HG02610 (cell line): ENCODE measurements at regions not wholly inside any gene's neighbourhood (a gene's known extent, or its start where the extent isn't known, plus 50 kb on each side); places are given as distances from the start of the nearest gene placed in this dataset.

Experiments used
- ATAC-seq: cut with Tn5 transposase; IDR thresholded peaks from one replicate; pipeline ENCODE4 v1.9.1; 2021; ENCODE audit warnings: mild to moderate bottlenecking, moderate library complexity; ENCODE audit not compliant: unreplicated experiment

- ATAC-seq = no peak
These were observed 352.4 kb upstream of the FAT3 start for GRCh38 chr11:91872243-91872642.

DNA sequence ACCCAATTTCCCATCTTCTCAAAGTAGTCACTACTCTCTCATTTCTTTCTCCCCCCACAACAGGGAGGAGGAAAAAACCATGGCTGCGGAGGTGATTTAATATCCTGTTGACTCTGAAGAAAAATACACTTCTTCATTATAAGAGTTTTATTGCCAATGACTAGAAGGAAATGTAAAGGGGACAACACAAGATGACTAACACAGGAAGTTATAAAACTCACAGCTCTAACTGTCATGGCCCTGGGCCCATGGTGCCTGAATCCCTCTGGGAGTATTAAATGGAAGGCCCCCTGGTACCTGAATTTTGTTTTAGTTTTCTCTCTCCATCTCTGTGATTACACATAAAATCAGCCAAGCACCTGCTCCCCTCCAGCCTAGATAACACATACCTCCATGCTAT lies 352.8 kb upstream of the FAT3 start:
- ATAC-seq = no peak

- ATAC-seq = no peak
These were observed 353.6 kb upstream of the FAT3 start for GRCh38 chr11:91871048-91871447.

- no peak for ATAC-seq
These were observed 354.9 kb upstream of the FAT3 start for GRCh38 chr11:91869686-91870085.

- no peak for ATAC-seq
These were observed 358.0 kb upstream of the FAT3 start for GRCh38 chr11:91866642-91867041.

GRCh38 chr11:91860661-91861060 lies 364.0 kb upstream of the FAT3 start:
- ATAC-seq = no peak

DNA sequence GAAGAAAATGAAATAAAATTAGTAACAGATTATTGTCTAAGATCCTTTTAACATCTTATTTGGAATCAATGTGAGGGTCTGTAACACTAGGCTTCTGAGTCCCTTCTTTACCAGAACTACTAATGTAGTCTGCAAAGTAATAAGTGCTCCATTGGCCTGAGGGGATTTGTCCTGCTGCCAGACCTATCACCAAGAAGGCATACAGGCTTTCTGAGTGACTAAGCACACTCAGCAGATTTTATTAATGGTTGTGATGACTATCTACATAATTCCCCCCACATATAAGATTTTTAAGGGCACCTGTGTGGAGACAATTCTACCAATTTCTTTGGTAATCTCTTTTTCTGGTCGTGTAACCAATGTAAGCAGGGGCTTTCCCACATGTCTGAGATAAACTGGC lies 365.0 kb upstream of the FAT3 start:
- ATAC-seq = no peak

GRCh38 chr11:91857179-91857578 lies 367.4 kb upstream of the FAT3 start:
- ATAC-seq = no peak

GRCh38 chr11:91854780-91855179 lies 369.8 kb upstream of the FAT3 start:
- ATAC-seq = no peak

GRCh38 chr11:91854171-91854570 lies 370.4 kb upstream of the FAT3 start:
- no peak for ATAC-seq

DNA sequence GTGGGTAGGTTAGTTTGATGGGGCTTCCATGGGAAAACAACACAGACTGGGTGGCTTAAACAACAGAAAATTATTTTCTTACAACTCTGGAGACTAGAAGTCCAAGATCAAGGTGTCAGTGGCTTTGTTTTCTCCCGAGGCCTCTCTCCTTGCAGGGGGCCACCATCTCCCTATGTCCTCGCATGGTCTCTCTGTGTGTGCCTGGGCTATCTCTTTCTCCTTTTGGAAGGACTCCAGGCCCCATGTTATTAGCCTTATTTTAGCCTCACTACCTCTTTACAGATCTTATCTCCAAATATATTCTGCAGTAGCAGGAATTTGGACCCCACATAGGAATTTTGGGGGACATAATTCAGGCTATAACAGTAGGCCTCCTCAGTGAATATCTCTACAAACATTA lies 372.7 kb upstream of the FAT3 start:
- ATAC-seq = no peak

DNA sequence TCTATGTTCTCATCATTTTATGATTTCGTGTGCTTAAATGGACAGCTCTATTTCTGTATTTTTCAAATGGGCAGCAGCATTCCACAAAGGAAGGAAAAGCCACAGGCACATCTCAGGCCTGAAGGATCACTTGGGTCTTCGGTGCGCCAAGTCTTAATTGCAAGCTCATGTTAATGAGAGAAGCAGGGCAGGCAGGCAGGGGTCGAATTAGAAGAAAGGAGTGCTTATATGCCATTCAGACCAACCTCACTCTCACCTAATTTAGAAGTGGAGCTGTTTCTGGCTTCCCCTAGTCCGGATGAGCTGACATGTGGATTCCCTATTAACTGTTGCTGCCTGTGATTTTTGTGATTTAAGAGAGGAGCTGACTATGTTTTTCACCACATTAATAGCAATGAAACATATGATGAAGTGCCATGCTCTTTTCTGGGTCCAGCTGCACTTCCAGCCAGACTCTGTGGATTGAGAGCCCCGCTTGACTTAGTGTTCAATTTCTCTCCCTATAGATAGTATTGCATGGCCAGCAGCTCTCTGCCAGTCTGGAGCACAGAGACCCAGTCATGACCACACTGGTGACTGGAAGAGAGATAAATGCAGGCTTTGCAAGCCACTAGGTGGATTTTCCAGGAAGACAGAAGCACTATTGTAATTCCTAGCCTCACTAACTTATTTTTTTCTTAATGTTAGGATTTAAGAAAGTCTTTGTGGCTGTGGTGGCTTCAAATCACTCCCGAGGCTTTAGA lies 373.9 kb upstream of the FAT3 start:
- ATAC-seq = no peak

GRCh38 chr11:91850021-91850420 lies 374.6 kb upstream of the FAT3 start:
- no peak for ATAC-seq

GRCh38 chr11:91846649-91847048 lies 378.0 kb upstream of the FAT3 start:
- no peak for ATAC-seq

GRCh38 chr11:91846002-91846401 lies 378.6 kb upstream of the FAT3 start:
- ATAC-seq = no peak

DNA sequence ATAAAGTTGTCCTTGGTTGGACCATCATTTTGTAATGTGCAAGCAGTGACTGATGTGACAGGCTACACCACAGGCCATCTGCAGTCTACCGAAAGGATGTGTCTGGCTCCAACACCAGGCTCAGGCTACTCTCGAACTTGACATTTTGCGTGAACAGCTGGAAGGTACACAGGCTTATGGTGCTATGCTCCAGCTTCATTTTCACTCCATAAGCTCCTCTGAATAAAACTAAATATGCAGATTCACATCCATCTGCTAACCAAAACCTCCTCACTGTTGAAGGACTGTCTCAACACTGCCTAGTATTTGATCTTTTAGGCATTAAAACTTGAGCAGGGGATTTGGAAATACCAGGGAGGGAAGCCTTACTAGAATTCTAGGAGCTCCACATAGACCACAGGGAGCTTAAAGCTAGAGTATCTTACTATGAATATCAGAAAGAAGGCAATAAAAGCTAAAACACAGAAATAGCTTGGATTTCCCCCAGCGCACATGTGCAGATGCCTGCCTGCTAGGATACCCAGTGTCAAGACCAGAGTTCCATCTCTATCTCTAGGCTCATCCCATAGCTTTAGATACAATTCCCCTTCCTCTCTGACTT lies 383.9 kb upstream of the FAT3 start:
- no peak for ATAC-seq

GRCh38 chr11:91837411-91838330 lies 386.9 kb upstream of the FAT3 start:
- no peak for ATAC-seq

DNA sequence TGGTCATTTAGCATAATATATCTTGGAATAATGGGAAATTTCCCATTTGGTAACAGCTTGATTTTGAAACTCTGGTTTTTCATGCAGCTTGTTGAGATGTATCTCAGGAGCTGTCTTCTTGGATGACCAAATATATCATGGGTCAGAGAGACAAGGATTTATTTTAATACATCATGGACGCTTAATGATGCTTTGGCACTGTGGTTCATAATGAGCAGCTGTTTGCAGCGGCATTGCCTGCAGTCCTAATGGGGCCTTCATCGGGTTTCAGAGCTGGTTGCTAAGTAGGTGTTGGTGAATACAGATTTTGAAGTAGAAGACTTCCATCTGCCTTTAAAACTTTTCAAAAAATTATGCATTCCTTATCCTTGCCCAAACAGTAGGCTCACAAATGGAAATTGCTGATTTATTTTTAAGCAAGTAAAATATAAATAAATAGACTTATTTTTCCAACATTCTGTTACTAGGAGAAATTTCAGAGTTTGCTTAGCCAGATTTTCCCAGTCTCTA lies 389.5 kb upstream of the FAT3 start:
- ATAC-seq = no peak

GRCh38 chr11:91828901-91829300 lies 395.7 kb upstream of the FAT3 start:
- no peak for ATAC-seq

- ATAC-seq = no peak
These were observed 398.8 kb upstream of the FAT3 start for GRCh38 chr11:91825777-91826176.

- ATAC-seq = no peak
These were observed 401.3 kb upstream of the FAT3 start for GRCh38 chr11:91823252-91823830.
